NCI-H82 treated with DMSO at 0.1 percent for 48 hours (cell line): ENCODE measurements at regions not wholly inside any gene's neighbourhood (a gene's known extent, or its start where the extent isn't known, plus 50 kb on each side); places are given as distances from the start of the nearest gene placed in this dataset.

ENCODE experiments used
- DNase-seq: peaks from one replicate; lab custom pipeline; 2025; ENCODE audit not compliant: unreplicated experiment; lab: John Stamatoyannopoulos, UW

DNA sequence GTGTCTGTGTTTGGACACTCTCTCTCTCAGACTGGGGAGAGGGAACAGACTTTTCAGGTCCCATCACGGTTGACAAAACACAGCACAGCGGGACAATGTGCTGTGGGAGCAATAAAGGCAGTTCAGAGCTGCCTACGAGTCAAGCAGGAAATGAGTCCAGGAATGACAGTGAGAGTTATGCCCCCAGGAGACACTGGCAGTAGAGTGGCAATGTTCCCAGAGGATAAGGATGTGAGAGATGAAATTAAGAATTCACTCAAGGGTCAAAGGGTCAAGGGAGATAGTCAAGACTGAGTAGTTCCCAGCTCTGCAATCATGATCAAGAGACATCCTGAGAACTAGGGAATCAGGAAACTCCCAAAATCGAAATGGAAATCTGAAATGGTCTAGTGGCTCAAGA lies 156.1 kb downstream of the LURAP1L start:
- DNase-seq = no peak

DNA sequence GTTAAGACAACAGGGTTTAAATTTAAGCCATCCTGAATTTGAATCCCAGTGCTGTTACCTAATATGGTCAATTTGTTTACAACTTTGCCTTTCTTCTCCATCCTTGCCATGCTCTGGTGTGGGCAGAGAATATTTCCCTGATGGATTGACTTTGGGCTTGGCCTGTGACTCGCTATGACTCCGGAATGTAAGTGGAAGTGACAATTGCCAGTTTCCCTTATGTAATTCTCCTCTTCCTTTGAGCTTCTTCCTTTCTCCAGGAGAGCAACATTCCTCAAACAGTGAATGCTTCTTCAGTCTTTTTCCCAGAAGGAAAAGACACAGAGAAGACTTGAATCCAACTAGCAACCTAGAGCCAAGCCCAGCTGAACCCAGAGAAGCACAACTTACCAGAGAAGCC lies 159.1 kb downstream of the LURAP1L start:
- DNase-seq = no peak

DNA sequence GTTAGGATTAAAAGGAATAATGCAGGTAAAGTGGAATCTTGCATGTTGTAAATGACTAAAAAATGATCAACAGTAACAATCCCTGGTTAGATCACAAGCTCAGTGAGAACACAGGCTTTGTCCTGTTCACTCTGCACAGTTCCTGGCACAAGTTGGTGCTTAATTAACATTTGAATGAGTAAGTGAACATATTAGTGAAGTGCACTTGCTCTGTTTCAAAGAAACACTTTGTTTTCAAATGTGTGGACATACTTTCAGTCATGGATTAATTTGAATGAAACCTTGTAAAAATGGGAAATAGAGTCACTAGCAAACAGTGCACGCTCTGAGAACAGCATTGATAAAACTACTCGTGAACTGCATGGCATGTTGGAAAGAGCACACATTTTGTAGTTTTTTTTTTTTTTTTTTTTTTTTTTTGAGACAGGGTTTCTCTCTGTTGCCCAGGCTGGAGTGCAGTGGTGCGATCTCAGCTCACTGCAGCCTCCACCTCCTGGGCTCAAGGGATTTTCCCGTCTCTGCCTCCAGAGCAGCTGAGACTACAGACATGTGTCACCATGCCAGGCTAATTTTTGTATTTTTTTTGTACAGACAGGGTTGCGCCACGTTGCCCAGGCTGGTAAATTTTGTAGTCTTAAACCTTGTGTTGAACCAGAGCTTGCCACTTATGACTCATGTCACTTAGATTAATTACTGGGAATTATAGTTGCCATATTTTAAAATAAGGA lies 159.9 kb downstream of the LURAP1L start:
- no peak for DNase-seq

DNA sequence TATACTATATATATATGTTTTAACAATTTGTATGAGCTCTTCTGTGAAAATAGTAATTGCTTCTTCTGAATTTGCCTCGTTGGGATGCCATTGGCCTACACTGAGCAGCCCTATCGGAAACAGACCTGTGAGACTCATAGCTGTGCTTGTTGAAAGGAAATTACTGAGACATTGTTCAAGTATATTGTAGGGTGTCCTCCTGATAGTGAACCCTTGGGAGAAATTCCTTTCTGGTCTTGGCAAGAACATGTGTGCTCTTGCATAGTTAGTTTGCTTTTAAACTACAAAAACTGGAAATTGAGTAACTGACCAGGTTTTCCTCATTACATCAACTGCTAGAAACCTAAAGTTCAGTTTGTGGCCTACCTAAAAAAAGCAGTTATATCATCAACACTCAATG lies 160.9 kb downstream of the LURAP1L start:
- DNase-seq = no peak

DNA sequence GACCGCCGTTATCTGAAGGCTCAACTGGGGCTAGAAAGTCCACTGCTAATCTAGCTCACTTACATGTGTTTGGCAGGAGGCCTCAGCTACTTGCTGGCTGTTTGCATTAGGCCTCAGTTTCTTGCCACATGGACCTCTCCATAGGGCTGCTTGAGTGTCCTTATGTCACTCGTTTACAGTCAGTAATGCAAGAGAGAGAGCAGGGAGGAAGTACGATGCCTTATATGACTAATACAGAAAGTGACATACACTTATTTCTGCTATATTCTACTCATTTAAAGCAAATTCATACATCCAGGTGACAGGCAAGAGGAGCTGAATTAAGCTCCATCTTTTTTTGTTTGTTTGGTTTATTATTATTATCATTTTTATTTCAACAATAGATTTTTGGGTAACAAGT lies 179.6 kb downstream of the LURAP1L start:
- no peak for DNase-seq

DNA sequence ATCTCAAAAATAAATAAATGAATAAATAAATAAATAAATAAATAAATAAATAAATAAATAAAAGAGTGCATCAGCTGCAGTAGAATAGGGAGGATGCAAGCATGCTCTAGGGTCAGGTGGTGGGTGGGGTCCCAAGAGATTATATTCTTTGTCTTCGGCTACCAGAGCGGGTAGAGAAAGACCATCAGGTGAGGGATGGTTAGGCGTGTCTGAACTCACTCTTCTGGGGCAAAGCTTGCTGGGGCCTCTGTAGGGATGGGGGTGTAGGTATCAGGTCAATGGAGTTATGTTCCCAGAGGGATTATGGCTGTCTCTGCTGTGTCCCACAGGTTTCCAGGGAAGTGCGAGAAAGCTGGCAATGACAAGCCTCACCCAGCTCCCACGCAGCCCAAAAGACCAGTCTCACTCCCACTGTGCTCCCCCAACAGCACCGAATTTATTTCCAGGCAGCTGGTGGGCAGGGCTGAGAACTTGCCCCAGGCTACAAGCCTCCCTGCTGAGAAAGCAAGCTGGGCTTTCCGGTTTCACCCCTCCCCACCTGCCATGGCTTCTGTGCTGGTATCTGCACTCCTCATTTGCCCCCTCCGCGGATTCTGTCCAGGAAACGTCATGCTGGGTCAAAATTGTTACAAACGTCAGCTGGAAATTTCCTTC lies 180.8 kb downstream of the LURAP1L start:
- no peak for DNase-seq

DNA sequence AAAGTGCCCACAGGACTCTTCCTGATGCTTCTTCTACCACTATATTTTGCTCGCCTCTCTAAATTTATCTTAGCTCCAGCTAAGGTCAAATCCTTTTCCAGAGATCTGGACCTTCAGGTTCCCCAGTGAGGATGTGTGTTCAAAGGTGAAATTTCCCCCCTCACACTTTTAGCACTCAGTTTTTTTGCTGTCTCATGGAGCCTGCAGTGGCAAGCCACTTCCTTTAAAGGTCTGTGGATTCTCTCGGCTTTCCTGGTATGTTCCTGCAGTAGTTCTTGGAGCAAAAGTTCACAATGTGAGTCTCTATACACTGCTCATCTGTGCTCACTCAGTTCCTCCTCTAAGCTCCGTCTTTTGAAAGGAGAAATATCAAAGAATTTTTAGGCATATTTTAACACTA lies 181.4 kb downstream of the LURAP1L start:
- DNase-seq = no peak

DNA sequence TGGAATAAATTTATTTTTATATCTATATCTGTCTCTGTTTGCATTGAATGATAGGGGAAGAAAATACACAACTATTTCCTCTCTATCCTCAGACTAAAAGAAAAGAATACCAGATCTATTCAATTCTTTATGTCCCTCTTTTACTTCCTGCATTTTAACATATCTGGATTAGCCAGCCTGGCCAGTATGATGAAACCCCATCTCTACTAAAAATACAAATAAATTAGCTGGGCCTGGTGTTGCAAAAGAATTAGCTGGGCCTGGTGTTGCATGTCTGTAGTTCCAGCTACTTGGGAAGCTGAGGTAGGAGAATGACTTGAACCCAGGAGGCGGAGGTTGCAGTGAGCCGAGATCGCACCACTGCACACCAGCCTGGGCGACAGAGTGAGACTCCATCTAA lies 182.0 kb downstream of the LURAP1L start:
- no peak for DNase-seq

DNA sequence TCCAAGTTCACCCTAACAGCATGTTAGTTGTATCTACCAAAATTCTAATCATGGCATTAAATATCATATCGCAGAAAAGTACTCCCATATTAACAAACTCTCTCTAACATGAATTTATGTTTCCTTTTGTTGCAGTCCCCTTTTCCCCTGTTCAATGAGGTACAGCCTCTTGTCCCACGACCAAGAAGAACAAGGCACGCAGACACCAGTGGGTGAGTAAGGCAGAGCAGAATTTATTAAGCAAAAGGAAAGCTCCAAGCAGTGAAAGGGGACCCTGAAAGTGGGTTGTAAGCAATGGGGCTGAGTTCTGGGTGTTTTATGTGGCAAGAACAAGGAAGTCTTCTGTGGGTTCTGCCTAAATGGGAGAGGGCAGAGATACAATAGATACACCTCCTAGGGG lies 183.5 kb downstream of the LURAP1L start:
- no peak for DNase-seq

DNA sequence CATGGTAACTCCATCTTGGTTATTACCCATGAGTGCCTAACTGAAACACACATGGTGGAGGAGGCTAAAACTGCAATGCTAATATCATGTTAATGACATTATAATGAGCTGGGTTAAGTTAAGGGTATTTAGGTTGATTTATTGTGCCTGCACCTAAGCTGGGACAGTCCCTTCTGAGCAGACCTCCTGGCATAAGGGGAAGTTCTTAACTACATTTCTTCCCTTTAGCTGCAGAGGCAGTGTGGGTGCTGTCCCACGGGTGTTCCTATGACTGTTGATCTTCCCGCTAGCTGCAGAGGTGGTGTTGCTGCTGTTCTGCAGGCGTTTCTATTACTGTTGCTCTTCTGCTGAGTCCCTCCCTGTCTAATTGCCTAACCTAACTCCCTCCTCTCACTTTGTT lies 183.9 kb downstream of the LURAP1L start:
- no peak for DNase-seq

DNA sequence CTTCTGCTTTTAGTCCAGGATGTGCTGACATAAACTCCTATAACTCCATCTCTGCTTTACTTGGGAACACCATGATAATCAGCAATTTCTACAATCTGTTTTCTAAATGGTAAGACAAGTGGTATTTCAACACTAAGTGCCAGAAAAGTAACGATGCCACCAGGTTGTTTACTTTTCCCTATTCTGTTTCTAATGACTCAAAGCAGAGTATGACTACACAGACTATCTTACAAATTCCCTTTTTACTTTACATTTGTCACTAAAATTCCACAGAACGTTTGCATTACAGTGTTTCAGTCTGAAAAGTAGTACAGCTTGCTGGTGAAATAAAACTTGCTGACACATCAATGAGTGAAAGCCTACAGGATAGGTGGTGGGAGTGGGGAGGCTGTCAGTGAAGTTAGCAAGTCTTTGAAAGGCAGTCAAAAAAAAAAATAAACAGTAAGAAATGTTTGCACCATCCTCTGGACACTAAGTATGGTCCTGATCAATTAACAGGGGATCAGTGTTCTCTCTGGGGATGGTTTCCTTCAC lies 186.5 kb downstream of the LURAP1L start:
- DNase-seq = no peak

DNA sequence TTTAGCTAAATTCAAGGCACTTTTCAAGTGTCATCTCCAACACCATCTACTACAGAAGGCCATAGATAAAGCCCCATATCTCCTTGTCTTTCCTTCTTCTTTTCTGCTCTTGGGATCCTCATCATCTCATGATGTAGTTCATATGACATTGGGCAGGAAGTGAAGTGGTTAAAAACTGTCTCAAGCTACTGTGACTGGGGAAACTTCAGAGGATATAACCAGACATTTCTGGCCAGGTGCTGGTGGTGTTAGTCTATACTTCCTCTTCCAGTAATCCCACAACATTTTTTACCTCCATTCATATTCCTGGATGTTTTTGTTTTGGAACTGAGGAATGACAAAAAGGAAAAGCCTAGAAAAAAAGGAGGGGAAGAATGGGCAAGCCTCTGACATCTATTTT lies 188.7 kb downstream of the LURAP1L start:
- DNase-seq = no peak

DNA sequence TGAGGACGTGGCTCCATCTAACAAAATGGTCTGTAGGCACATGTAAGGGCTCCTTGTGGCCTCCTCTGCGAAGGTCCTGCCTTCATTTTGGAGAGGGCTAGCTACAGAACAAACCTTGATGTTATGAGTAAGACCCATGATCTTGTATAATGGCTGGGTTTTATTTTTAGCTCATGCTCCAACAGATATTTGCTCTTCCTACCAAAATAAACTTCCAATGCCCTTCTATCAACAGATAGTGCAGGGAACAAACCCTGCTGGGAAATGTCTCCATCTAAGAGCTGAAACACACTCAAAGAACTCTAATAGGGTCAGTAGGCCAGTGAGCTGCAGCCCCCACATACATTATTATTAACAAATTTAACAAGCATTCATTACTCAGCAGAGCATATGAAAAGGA lies 189.5 kb downstream of the LURAP1L start:
- no peak for DNase-seq

DNA sequence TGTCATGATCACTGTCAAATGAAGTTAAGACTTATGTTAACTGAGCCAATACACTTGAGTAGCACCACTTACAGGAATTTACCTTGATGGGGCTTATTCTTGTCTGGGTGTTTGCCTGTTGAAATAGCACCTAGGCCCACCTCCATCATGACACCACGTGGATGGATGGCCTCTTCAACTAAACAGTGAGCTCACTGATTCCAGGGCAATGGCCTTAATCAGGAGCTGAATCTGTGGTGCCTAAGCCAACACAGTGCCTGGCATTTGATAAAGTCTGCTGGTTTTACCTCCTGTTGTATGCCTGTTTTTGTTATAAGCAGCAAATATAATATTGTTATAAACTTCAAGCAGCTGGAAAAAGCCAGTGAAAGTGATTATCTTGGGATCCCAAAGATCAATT lies 190.5 kb downstream of the LURAP1L start:
- DNase-seq = no peak

DNA sequence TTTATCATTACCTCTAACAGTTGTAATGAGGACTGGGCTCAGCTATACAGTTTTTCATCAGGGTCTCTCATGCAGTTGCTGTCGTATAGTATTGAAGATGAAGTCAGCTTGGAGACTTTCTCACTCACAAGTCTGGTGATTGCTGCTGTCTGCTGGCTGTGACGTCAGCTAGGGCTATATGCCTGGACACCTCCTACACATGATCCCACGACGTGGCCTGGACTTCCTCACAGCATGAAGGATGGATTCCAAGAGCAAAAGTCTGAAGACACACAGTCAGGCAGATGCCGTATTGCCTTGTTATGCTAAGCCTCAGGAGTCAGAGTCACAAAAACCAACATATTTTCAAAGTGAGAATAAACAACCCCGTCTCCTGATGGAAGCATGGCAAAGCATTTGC lies 193.3 kb downstream of the LURAP1L start:
- no peak for DNase-seq

DNA sequence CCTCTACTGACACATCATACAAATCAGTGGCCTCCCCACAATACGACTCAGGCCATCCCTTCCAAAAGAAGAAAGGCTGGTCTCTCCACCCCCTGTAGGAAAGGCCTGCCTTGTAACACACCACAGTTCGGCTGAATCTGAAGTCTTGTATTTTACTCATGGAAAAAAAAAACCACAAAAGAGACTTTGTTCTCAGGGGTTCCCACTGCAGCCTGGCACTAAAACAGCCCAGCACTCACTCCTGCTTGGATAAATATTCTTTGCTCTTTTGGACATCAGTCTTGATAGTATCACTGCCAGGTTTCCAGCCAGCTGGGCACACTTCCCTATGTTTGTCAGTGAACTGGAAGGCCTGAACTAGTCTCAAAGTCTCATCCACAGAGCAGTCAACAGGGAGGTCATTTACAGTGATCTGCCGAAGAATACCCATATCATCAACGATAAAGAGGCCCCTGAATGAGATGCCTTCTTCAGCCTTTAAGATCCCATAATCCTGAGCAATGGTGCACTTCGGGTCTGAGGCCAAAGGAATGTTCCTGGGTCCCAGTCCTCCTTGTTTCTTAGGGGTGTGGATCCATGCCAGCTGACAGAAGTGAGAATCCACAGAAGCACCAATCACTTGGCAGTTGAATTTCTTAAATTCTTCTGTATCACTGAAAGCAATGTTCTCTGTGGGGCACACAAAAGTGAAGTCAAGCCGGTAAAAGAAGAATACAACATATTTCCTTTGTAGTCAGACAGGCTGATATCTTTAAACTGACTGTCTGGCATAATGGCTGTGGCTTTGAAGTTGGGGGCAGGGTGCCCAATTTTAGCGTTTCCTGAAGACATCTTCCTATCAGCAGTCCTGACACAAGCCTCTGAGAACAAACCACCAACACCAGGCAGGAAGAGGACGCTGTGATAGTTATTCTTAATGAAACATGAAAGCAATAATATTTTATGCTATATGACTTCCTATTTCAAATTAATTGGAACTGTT lies 198.1 kb downstream of the LURAP1L start:
- DNase-seq = no peak

DNA sequence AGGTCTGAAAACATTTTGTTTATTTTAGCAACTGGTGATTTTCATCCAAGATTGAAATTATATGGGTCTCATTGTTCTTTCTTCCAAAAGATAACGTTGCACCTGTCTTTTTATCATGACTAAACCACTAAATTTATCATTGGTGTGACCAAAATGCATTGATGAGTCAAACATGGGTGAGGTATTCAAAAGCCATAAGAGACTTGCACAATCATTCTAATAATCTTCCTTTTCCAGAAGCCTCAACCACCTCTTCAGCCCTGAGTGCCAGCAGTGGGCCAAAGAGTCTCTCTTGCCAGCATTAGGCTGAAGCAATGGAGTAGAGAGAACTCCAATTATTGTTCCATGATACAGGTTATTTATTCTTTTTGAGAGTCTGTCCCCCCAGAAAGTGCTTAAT lies 198.9 kb downstream of the LURAP1L start:
- no peak for DNase-seq

DNA sequence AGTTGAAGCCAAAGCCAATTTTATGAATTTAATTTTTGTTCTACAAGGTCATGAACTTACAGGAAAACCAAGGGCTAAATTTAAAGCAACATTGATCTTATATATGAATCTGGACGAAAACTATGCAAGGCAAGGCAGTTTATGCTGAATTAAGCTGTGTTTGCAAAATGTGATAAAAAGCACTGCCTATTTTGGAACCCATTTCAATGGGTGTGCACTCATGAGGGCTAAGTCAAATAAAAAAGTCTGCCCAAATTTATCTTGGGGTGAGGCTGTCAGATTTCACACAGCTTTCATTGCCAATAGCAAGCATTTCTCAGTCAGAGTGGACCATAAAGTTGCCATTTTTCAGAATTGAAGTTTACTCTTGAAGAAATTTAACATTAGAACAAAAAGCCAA lies 199.9 kb downstream of the LURAP1L start:
- no peak for DNase-seq

DNA sequence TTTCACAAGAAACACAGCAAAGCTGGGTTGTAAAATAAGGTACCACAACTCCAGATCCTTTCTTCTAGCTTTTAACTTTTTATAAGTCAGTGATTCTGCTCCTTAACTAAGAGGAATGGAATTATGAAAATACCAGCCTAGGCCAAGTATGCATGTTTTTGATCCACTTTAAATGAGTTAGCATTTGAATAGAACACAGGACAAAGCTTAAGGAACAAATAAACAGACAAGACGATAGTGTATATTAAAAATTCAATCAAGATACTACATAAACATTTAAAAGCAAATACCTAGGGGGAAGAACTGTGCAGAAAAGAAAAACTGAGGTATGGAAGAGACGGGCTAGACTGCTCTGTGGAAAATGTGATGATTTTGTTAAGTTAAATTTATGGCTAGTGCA lies 200.7 kb downstream of the LURAP1L start:
- no peak for DNase-seq

DNA sequence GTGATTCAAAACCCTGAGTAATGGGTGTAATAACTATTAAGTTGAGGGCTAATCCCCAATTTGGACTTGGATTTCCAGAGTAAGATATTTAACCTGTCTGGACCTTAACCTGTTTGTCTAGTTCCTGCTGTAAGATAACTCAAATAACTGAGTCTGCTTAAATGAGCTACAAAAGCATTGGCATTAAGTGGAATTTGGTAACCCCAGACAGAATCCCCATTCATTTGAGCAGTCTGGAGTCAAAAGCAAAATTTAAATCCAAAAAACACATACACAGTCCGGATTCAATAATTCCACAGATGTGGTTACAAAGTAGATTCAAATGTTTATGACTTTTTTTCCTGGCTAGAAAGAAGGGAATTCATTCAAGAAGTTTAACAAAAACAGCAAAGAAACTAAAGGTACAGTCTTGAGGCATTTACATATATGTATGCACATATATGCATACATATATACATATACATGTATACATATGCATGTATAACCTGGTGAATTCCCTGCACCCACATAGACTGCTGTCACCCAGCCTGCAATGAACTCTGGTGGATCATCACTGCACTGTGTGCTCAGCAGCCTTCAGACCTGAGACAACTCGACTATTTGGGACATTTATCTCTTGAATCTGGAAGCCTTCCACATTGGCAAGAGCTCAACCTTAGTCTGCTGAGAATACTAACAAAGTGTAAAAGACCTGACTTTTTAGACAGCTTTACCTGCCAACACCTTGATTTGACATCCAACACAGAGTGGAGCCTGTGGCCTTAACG lies 205.4 kb downstream of the LURAP1L start:
- DNase-seq = no peak

DNA sequence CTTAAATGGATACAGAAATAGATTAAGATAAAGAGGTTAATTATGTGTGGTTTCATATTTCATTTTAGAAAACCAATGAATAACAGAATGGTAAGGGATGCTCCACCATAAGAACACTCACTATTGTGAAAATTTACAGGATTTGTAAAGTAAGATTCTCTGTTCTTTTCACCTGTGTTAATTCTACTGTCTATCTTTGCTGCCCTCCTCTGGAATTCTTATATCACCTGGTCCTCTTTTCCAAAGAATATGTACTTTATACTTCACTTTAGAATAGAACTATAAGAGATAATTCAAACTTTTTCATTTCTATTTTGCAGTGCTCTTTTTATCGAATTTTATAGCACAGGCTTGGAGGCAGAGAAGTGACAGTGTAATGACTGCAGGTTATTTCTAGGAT lies 213.4 kb downstream of the LURAP1L start:
- no peak for DNase-seq
